H1 (cell line): ENCODE measurements at regions not wholly inside any gene's neighbourhood (a gene's known extent, or its start where the extent isn't known, plus 50 kb on each side); places are given as distances from the start of the nearest gene placed in this dataset.

Source experiments
- CTCF ChIA-PET: fragments of 300-600 bp; sonication (Branson Sonifier 250); formaldehyde crosslinking; loops from one replicate; lab custom pipeline; 2021; ENCODE audit not compliant: partially characterized antibody; lab: Charles Lee
- POLR2A ChIA-PET: fragments of 300-600 bp; sonication (Branson Sonifier 250); formaldehyde crosslinking; loops from one replicate; lab custom pipeline; 2021; ENCODE audit warnings: inconsistent platforms; ENCODE audit not compliant: partially characterized antibody; lab: Charles Lee
- DNase-seq, 2 experiments: peaks; one replicate each; pipeline versions ENCODE4 v3.0.0 to v3.0.0-alpha.2; 2010 to 2022; ENCODE audit warnings: low spot score in 2 of 2, low read depth in 1 of 2, mixed read lengths in 1 of 2
- FAIRE-seq: peaks from 2 replicates; lab custom pipeline; 2011; peaks lifted over from hg19 to GRCh38; lab: Jason Lieb, UNC
- H2AFZ ChIP-seq: 2 replicates; pipeline ENCODE4 v1.8.1; 2012; ENCODE audit warnings: low read length, inconsistent platforms
- H2AK5ac ChIP-seq: 2 replicates; pipeline ENCODE4 v1.6.1; 2013; ENCODE audit warnings: low read depth, low read length
- H2BK120ac ChIP-seq: replicated peaks from 2 replicates; pipeline ENCODE3; 2013; ENCODE audit warnings: low read depth, low read length, inconsistent platforms
- H2BK12ac ChIP-seq: 2 replicates; pipeline ENCODE4 v1.6.1; 2013; ENCODE audit warnings: low read depth, low read length
- H2BK15ac ChIP-seq: 2 replicates; pipeline ENCODE4 v1.6.1; 2013; ENCODE audit warnings: low read length
- H2BK20ac ChIP-seq: 2 replicates; pipeline ENCODE4 v1.6.1; 2013; ENCODE audit warnings: low read length
- H2BK5ac ChIP-seq: 2 replicates; pipeline ENCODE4 v1.6.1; 2013; ENCODE audit warnings: low read depth, low read length
- H3K14ac ChIP-seq: 2 replicates; pipeline ENCODE4 v1.6.1; 2013; ENCODE audit warnings: inconsistent platforms; ENCODE audit not compliant: insufficient read length
- H3K18ac ChIP-seq: 2 replicates; pipeline ENCODE4 v1.6.1; 2013; ENCODE audit warnings: low read length; ENCODE audit errors: extremely low read depth
- H3K23ac ChIP-seq: 2 replicates; pipeline ENCODE4 v1.6.1; 2013; ENCODE audit warnings: inconsistent platforms; ENCODE audit not compliant: insufficient read length
- H3K23me2 ChIP-seq: 2 replicates; pipeline ENCODE4 v1.6.1; 2013; ENCODE audit warnings: low read depth, low read length
- H3K27ac ChIP-seq: 2 replicates; pipeline ENCODE4 v1.6.1; 2011; ENCODE audit warnings: low read depth, low read length, inconsistent platforms
- H3K27me3 ChIP-seq, 4 experiments: replicated peaks in 1 of 4; 1 replicate in 1 of 4; 2 replicates in 3 of 4; pipeline versions ENCODE4 v1.6.1 to v1.8.1; 2011 to 2013; ENCODE audit warnings: low read length in 3 of 4, mild to moderate bottlenecking in 3 of 4, inconsistent platforms in 2 of 4, mixed read lengths in 2 of 4, moderate library complexity in 1 of 4; ENCODE audit not compliant: control insufficient read depth in 3 of 4, insufficient read depth in 3 of 4; ENCODE audit errors: extremely low read depth in 1 of 4
- H3K36me3 ChIP-seq, 4 experiments: 2 replicates each; pipeline versions ENCODE4 v1.6.1 to v1.8.1; 2011 to 2013; ENCODE audit warnings: mild to moderate bottlenecking in 4 of 4, low read length in 3 of 4, moderate library complexity in 2 of 4, control low read depth in 1 of 4, inconsistent platforms in 1 of 4; ENCODE audit not compliant: insufficient read depth in 4 of 4, control insufficient read depth in 2 of 4
- H3K4ac ChIP-seq: replicated peaks from 2 replicates; pipeline ENCODE3; 2013; ENCODE audit warnings: low read length, low read depth, mixed read lengths, inconsistent platforms; ENCODE audit not compliant: insufficient read length
- H3K4me1 ChIP-seq, 4 experiments: replicated peaks in 1 of 4; 1 replicate in 1 of 4; 2 replicates in 3 of 4; pipeline versions ENCODE4 v1.6.1 to v1.8.1; 2011 to 2013; ENCODE audit warnings: low read length in 3 of 4, inconsistent platforms in 2 of 4, mixed read lengths in 1 of 4; ENCODE audit not compliant: insufficient read depth in 4 of 4, control insufficient read depth in 3 of 4
- H3K4me2 ChIP-seq, 2 experiments: 2 replicates each; pipeline versions ENCODE4 v1.6.1 to v1.8.1; 2011 to 2013; ENCODE audit warnings: low read depth in 2 of 2, low read length in 2 of 2, control low read depth in 1 of 2, inconsistent platforms in 1 of 2, mild to moderate bottlenecking in 1 of 2; ENCODE audit not compliant: insufficient read depth in 1 of 2
- H3K4me3 ChIP-seq, 4 experiments: fragments of 200-600, 300-600 bp in 1 of 4; sonication (generic), shearing (Covaris generic), sonication (Bioruptor Twin) in 1 of 4; 2 replicates each; pipeline versions ENCODE4 v1.5.1 to v1.8.1; 2011 to 2016; ENCODE audit warnings: low read length in 4 of 4, low read depth in 3 of 4, control low read depth in 2 of 4, inconsistent platforms in 2 of 4, mild to moderate bottlenecking in 2 of 4, mixed read lengths in 1 of 4, moderate library complexity in 1 of 4; ENCODE audit not compliant: insufficient read depth in 2 of 4; ENCODE audit errors: extremely low read depth in 1 of 4
- H3K56ac ChIP-seq: replicated peaks from 2 replicates; pipeline ENCODE3; 2013; ENCODE audit warnings: low read depth, mild to moderate bottlenecking, mixed read lengths, low read length, inconsistent platforms; ENCODE audit not compliant: insufficient read length
- H3K79me1 ChIP-seq: 2 replicates; pipeline ENCODE4 v1.6.1; 2013; ENCODE audit warnings: low read depth, low read length, control low read depth
- H3K79me2 ChIP-seq, 2 experiments: 2 replicates each; pipeline versions ENCODE4 v1.6.1 to v1.8.1; 2012 to 2013; ENCODE audit warnings: low read length in 2 of 2, mild to moderate bottlenecking in 2 of 2, inconsistent platforms in 1 of 2; ENCODE audit not compliant: insufficient read depth in 2 of 2, control insufficient read depth in 1 of 2
- H3K9ac ChIP-seq, 4 experiments: replicated peaks in 1 of 4; 1 replicate in 1 of 4; 2 replicates in 3 of 4; pipeline versions ENCODE4 v1.6.1 to v1.8.1; 2011 to 2013; ENCODE audit warnings: low read depth in 3 of 4, low read length in 3 of 4, control low read depth in 2 of 4, mild to moderate bottlenecking in 2 of 4, moderate library complexity in 2 of 4, inconsistent platforms in 1 of 4; ENCODE audit errors: extremely low read depth in 1 of 4
- H3K9me3 ChIP-seq, 2 experiments: 2 replicates each; pipeline versions ENCODE4 v1.6.1 to v1.8.1; 2012 to 2013; ENCODE audit warnings: mild to moderate bottlenecking in 2 of 2, moderate library complexity in 2 of 2, control low read depth in 1 of 2, inconsistent platforms in 1 of 2, low read depth in 1 of 2, low read length in 1 of 2, mixed read lengths in 1 of 2; ENCODE audit not compliant: insufficient read depth in 2 of 2
- H4K20me1 ChIP-seq, 2 experiments: replicated peaks in 1 of 2; 2 replicates each; pipeline versions ENCODE3 to v1.8.1; 2011 to 2013; ENCODE audit warnings: inconsistent platforms in 2 of 2, low read length in 2 of 2, mild to moderate bottlenecking in 1 of 2; ENCODE audit not compliant: insufficient read depth in 2 of 2, control insufficient read depth in 1 of 2
- H4K5ac ChIP-seq: 2 replicates; pipeline ENCODE4 v1.6.1; 2013; ENCODE audit warnings: low read length, low read depth, mixed read lengths, inconsistent platforms; ENCODE audit not compliant: insufficient read length
- H4K8ac ChIP-seq: 2 replicates; pipeline ENCODE4 v1.8.0; 2013; ENCODE audit warnings: mild to moderate bottlenecking, moderate library complexity, low read length, inconsistent platforms; ENCODE audit not compliant: insufficient read depth; ENCODE audit errors: extremely low read depth
- H4K91ac ChIP-seq: replicated peaks from 2 replicates; pipeline ENCODE3; 2013; ENCODE audit warnings: low read length, mixed read lengths, inconsistent platforms; ENCODE audit not compliant: insufficient read length
- CTCF ChIP-seq, 3 experiments: IDR thresholded peaks; 1 replicate in 2 of 3; 2 replicates in 1 of 3; pipeline versions ENCODE4 v1.5.1 to v1.6.1; 2011; ENCODE audit warnings: low read length in 3 of 3, mild to moderate bottlenecking in 3 of 3, inconsistent platforms in 2 of 3, low read depth in 1 of 3, moderate library complexity in 1 of 3; ENCODE audit not compliant: insufficient read depth in 1 of 3; ENCODE audit errors: control extremely low read depth in 1 of 3
- HDAC2 ChIP-seq, 2 experiments: fragments of 300-600 bp in 1 of 2; sonication (generic) in 1 of 2; IDR thresholded peaks; 2 replicates each; pipeline ENCODE4 v1.6.1; 2011 to 2012; ENCODE audit warnings: low read depth in 2 of 2, low read length in 2 of 2, mild to moderate bottlenecking in 2 of 2, moderate library complexity in 2 of 2, borderline replicate concordance in 1 of 2, inconsistent platforms in 1 of 2
- HDAC6 ChIP-seq: IDR thresholded peaks from one replicate; pipeline ENCODE4 v1.7.1; 2012; ENCODE audit warnings: low read depth, mild to moderate bottlenecking, inconsistent platforms, low read length, moderate library complexity
- POU5F1 ChIP-seq: IDR thresholded peaks from 2 replicates; pipeline ENCODE4 v1.6.1; 2011; ENCODE audit warnings: low read depth, mild to moderate bottlenecking, low read length, moderate library complexity
- SAP30 ChIP-seq: fragments of 300-600 bp; sonication (generic); IDR thresholded peaks from 2 replicates; pipeline ENCODE4 v1.7.1; 2012; ENCODE audit warnings: low read length, moderate library complexity, mild to moderate bottlenecking, inconsistent platforms; ENCODE audit not compliant: insufficient read depth, insufficient replicate concordance
- SP2 ChIP-seq: IDR thresholded peaks from 2 replicates; pipeline ENCODE4 v1.6.1; 2012; ENCODE audit warnings: mild to moderate bottlenecking, low read length, inconsistent platforms
- TAF1 ChIP-seq: IDR thresholded peaks from 2 replicates; pipeline ENCODE4 v1.6.1; 2011; ENCODE audit warnings: mild to moderate bottlenecking, low read depth, low read length
- TAF7 ChIP-seq: optimal IDR thresholded peaks from 2 replicates; pipeline ENCODE3; 2011; ENCODE audit warnings: low read depth, mild to moderate bottlenecking, inconsistent platforms, low read length, moderate library complexity, borderline replicate concordance
- WGBS, 2 experiments: shearing (Covaris generic) in 1 of 2; methylation state at CpG; one replicate each; pipeline versions ENCODE4 v1.1.6 to v1.1.7; 2013 to 2015; ENCODE audit warnings: low lambda C conversion rate in 2 of 2, mixed read lengths in 2 of 2, inconsistent platforms in 1 of 2, low coverage in 1 of 2, missing lambda C conversion rate in 1 of 2; ENCODE audit not compliant: insufficient replicate concordance in 2 of 2, insufficient coverage in 1 of 2, insufficient read length in 1 of 2; ENCODE audit errors: extremely low coverage in 1 of 2, missing lambda C conversion rate in 1 of 2; 5-methylcytosine and 5-hydroxymethylcytosine counted together
- TF ChIP-seq, protein P1 (sequence below): IDR thresholded peaks from 2 replicates; pipeline ENCODE4 v1.6.1; 2012; ENCODE audit warnings: inconsistent platforms

- TF ChIP-seq TAF1 (no peak), SP2 (no peak), TAF7 (no peak), HDAC6 (no peak), HDAC2 (IDR thresholded peaks at IDR 0.05; ENCODE audit: borderline replicate concordance in 1 of 2, low read depth in 2 of 2, low read length in 2 of 2) (no peak), SAP30 (no peak), POU5F1 (no peak), CTCF (IDR thresholded peaks at IDR 0.05; ENCODE audit: control extremely low read depth in 1 of 3, insufficient read depth in 1 of 3, low read depth in 1 of 3, low read length in 3 of 3) (no peak)
- TF ChIP-seq, protein P1, sequence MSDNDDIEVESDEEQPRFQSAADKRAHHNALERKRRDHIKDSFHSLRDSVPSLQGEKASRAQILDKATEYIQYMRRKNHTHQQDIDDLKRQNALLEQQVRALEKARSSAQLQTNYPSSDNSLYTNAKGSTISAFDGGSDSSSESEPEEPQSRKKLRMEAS = no peak
- FAIRE-seq (no peak), DNase-seq (no peak)
- Histone ChIP-seq H3K27me3 (no peaks in the 10 kb centered on the region), H4K91ac (no peak overlapping the region), H3K9ac (no peak overlapping the region), H3K9me3 (no peaks in the 10 kb centered on the region), H3K14ac (no peak overlapping the region), H3K4me3 (no peak overlapping the region), H4K20me1 (no peaks in the 10 kb centered on the region), H4K8ac (no peak overlapping the region), H2BK12ac (no peak overlapping the region), H2BK15ac (no peak overlapping the region), H2BK5ac (no peak overlapping the region), H3K36me3 (no peaks in the 10 kb centered on the region), H2BK120ac (no peak overlapping the region), H2BK20ac (no peak overlapping the region), H3K23ac (no peak overlapping the region), H3K27ac (no peak overlapping the region), H3K79me1 (no peaks in the 10 kb centered on the region), H2AFZ (no peak overlapping the region), H3K56ac (no peak overlapping the region), H3K4me2 (no peak overlapping the region), H4K5ac (no peak overlapping the region), H3K18ac (no peak overlapping the region), H3K4ac (no peak overlapping the region), H3K79me2 (no peaks in the 10 kb centered on the region), H3K23me2 (no peaks in the 10 kb centered on the region), H3K4me1 (no peaks in the 10 kb centered on the region), H2AK5ac (no peak overlapping the region)
- ChIA-PET CTCF (no interaction called here), POLR2A (no interaction called here)
- 83% methylated on average over 1 of the region's 1 CpG; no CpG with 5 or more reads in 1 of the 2 experiments for WGBS, 2 experiments
Measured at GRCh38 chr2:225837328-225837727, 437.8 kb downstream of the NYAP2 start.
